ENCODE measurements at regions not wholly inside any gene's neighbourhood (a gene's known extent, or its start where the extent isn't known, plus 50 kb on each side); places are given as distances from the start of the nearest gene placed in this dataset.

DNA sequence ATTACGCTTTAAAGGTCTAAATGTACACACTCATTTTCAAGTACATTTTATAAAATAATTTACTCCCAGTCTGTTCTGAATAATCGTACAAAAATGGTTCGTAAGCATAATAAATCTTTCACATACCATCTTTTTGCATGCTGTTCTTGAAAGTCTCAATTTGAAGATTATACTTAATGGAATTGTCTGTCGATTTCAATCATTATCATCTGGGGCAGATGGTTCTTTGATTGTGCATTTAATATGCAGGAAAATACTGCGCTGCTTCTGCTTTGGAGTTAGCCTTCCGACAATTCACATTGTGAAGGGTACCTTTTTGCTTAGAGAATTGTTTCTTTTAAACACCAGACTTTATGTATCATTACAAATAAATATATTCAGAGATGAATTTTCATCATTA, 262.8 kb downstream of the ABCC12 start:
- TF ChIP-seq, protein P1, sequence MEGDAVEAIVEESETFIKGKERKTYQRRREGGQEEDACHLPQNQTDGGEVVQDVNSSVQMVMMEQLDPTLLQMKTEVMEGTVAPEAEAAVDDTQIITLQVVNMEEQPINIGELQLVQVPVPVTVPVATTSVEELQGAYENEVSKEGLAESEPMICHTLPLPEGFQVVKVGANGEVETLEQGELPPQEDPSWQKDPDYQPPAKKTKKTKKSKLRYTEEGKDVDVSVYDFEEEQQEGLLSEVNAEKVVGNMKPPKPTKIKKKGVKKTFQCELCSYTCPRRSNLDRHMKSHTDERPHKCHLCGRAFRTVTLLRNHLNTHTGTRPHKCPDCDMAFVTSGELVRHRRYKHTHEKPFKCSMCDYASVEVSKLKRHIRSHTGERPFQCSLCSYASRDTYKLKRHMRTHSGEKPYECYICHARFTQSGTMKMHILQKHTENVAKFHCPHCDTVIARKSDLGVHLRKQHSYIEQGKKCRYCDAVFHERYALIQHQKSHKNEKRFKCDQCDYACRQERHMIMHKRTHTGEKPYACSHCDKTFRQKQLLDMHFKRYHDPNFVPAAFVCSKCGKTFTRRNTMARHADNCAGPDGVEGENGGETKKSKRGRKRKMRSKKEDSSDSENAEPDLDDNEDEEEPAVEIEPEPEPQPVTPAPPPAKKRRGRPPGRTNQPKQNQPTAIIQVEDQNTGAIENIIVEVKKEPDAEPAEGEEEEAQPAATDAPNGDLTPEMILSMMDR (IDR thresholded peaks at IDR 0.05 in 4 of 5, conservative IDR thresholded peaks at IDR 0.05 in 1 of 5), result no peak
- TF ChIP-seq POLR2A (IDR thresholded peaks at IDR 0.05), result no peak

Measured in gastrocnemius medialis (tissue), 4 donors.